Mesenchymal stem cell (in vitro differentiated cells and primary cell): ENCODE measurements at regions not wholly inside any gene's neighbourhood (a gene's known extent, or its start where the extent isn't known, plus 50 kb on each side); places are given as distances from the start of the nearest gene placed in this dataset.
"Not testable (repeated sequence)": the region's sequence is repeated elsewhere in the genome, so short reads cannot be mapped to it uniquely, and the experiment has no call there.

Experiments used
- DNase-seq: peaks from one replicate; pipeline ENCODE4 v3.0.0-alpha.2; 2013
- H2AFZ ChIP-seq: one replicate; pipeline ENCODE4 v1.6.1; 2013; ENCODE audit warnings: low read depth, mild to moderate bottlenecking, control low read depth, inconsistent platforms, low read length, moderate library complexity
- H2AK5ac ChIP-seq: 2 replicates; pipeline ENCODE4 v1.6.1; 2013; ENCODE audit warnings: low read length, moderate library complexity, mild to moderate bottlenecking, inconsistent platforms; ENCODE audit not compliant: severe bottlenecking
- H2BK120ac ChIP-seq: one replicate; pipeline ENCODE4 v1.6.1; 2013; ENCODE audit warnings: low read depth, mild to moderate bottlenecking, inconsistent platforms, low read length, moderate library complexity
- H2BK12ac ChIP-seq, 2 experiments: one replicate each; pipeline ENCODE4 v1.6.1; 2013; ENCODE audit warnings: inconsistent platforms in 2 of 2, low read length in 2 of 2, mild to moderate bottlenecking in 2 of 2, moderate library complexity in 2 of 2, control low read depth in 1 of 2
- H2BK15ac ChIP-seq: one replicate; pipeline ENCODE4 v1.6.1; 2013; ENCODE audit warnings: mild to moderate bottlenecking, low read depth, inconsistent platforms; ENCODE audit not compliant: poor library complexity, severe bottlenecking
- H2BK5ac ChIP-seq: 2 replicates; pipeline ENCODE4 v1.6.1; 2013; ENCODE audit warnings: low read depth, mild to moderate bottlenecking, low read length, control low read depth, inconsistent platforms; ENCODE audit not compliant: poor library complexity, severe bottlenecking
- H3K14ac ChIP-seq, 2 experiments: one replicate each; pipeline ENCODE4 v1.6.1; 2013; ENCODE audit warnings: inconsistent platforms in 2 of 2, low read length in 2 of 2, control low read depth in 1 of 2, mild to moderate bottlenecking in 1 of 2, moderate library complexity in 1 of 2
- H3K18ac ChIP-seq, 2 experiments: one replicate each; pipeline ENCODE4 v1.6.1; 2013; ENCODE audit warnings: inconsistent platforms in 2 of 2, low read length in 2 of 2, control low read depth in 1 of 2, low read depth in 1 of 2, mild to moderate bottlenecking in 1 of 2
- H3K23ac ChIP-seq, 2 experiments: one replicate each; pipeline ENCODE4 v1.6.1; 2013; ENCODE audit warnings: inconsistent platforms in 2 of 2, low read length in 2 of 2, mild to moderate bottlenecking in 2 of 2, moderate library complexity in 2 of 2, control low read depth in 1 of 2
- H3K27ac ChIP-seq: 2 replicates; pipeline ENCODE4 v1.5.1; 2013; ENCODE audit warnings: mild to moderate bottlenecking, moderate library complexity, low read length, control low read depth, inconsistent platforms; ENCODE audit not compliant: poor library complexity, severe bottlenecking
- H3K27me3 ChIP-seq, 2 experiments: 2 replicates each; pipeline versions ENCODE4 v1.6.1 to v1.7.0; 2013; ENCODE audit warnings: low read length in 2 of 2, mild to moderate bottlenecking in 2 of 2, moderate library complexity in 2 of 2, control low read depth in 1 of 2, inconsistent platforms in 1 of 2; ENCODE audit not compliant: control insufficient read depth in 1 of 2, insufficient read depth in 1 of 2
- H3K36me3 ChIP-seq, 2 experiments: 2 replicates each; pipeline versions ENCODE4 v1.6.1 to v1.7.0; 2013; ENCODE audit warnings: low read length in 2 of 2, control low read depth in 1 of 2, inconsistent platforms in 1 of 2, low read depth in 1 of 2, mild to moderate bottlenecking in 1 of 2; ENCODE audit not compliant: insufficient read depth in 2 of 2, control insufficient read depth in 1 of 2
- H3K4ac ChIP-seq, 2 experiments: one replicate each; pipeline ENCODE4 v1.6.1; 2013; ENCODE audit warnings: inconsistent platforms in 2 of 2, low read length in 2 of 2, mild to moderate bottlenecking in 2 of 2, moderate library complexity in 2 of 2, control low read depth in 1 of 2, low read depth in 1 of 2
- H3K4me1 ChIP-seq: 2 replicates; pipeline ENCODE4 v1.6.1; 2013; ENCODE audit warnings: low read depth, low read length, control low read depth; ENCODE audit not compliant: control insufficient read depth, insufficient read depth
- H3K4me2 ChIP-seq: 2 replicates; pipeline ENCODE4 v1.6.1; 2013; ENCODE audit warnings: low read length, mild to moderate bottlenecking, inconsistent platforms; ENCODE audit not compliant: poor library complexity, severe bottlenecking
- H3K4me3 ChIP-seq, 2 experiments: 2 replicates each; pipeline versions ENCODE4 v1.5.1 to v1.7.0; 2013; ENCODE audit warnings: low read length in 2 of 2, mild to moderate bottlenecking in 2 of 2, control low read depth in 1 of 2, low read depth in 1 of 2; ENCODE audit not compliant: insufficient read depth in 1 of 2
- H3K79me1 ChIP-seq: replicated peaks from 2 replicates; pipeline ENCODE4 v1.6.1; 2013; ENCODE audit warnings: mild to moderate bottlenecking, control low read depth, low read length, inconsistent platforms; ENCODE audit not compliant: poor library complexity, severe bottlenecking
- H3K9ac ChIP-seq: 2 replicates; pipeline ENCODE4 v1.7.0; 2013; ENCODE audit warnings: mild to moderate bottlenecking, low read length, moderate library complexity
- H3K9me3 ChIP-seq: 2 replicates; pipeline ENCODE4 v1.7.0; 2013; ENCODE audit warnings: mild to moderate bottlenecking, low read length; ENCODE audit not compliant: control insufficient read depth
- H4K8ac ChIP-seq: one replicate; pipeline ENCODE4 v1.6.1; 2013; ENCODE audit warnings: inconsistent platforms, mild to moderate bottlenecking, low read length, moderate library complexity
- H4K91ac ChIP-seq: one replicate; pipeline ENCODE4 v1.6.1; 2013; ENCODE audit warnings: mild to moderate bottlenecking, low read length, inconsistent platforms
- WGBS: methylation state at CpG from one replicate; pipeline ENCODE4 v1.1.7; 2013; ENCODE audit warnings: mixed read lengths; 5-methylcytosine and 5-hydroxymethylcytosine counted together

DNA sequence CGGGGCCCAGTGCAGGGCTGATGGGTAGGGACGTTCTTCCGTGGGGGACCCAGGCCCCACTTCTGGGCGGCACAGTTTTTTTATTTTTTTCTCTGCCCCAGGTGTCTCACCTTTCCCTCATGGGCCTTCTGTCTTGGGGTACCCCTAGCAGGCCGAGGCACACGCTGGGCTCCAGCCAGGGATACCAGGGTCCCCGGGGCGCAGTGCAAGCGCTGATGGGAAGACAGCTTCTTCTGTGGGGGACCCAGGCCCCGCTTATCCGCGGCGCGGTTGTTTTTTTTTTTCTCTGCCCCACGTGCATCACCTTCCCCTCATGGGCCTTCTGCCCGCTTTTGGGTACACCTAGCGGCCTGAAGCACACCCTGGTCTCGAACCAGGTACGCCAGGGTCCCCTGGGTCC lies 1481.0 kb upstream of the TPTE start:
- DNase-seq, H2BK12ac ChIP-seq, H2BK15ac ChIP-seq, H4K8ac ChIP-seq, H3K36me3 ChIP-seq, H2BK5ac ChIP-seq, H2AFZ ChIP-seq, H3K79me1 ChIP-seq, H3K4me1 ChIP-seq, H3K4ac ChIP-seq, H3K4me3 ChIP-seq, H3K4me2 ChIP-seq, H3K14ac ChIP-seq, H3K9ac ChIP-seq, H4K91ac ChIP-seq, H3K23ac ChIP-seq, H2BK120ac ChIP-seq, H3K27me3 ChIP-seq, H3K27ac ChIP-seq, H3K9me3 ChIP-seq, H3K18ac ChIP-seq, H2AK5ac ChIP-seq: not testable (repeated sequence)
- 86% methylated on average over 19 of the region's 19 CpGs for WGBS

DNA sequence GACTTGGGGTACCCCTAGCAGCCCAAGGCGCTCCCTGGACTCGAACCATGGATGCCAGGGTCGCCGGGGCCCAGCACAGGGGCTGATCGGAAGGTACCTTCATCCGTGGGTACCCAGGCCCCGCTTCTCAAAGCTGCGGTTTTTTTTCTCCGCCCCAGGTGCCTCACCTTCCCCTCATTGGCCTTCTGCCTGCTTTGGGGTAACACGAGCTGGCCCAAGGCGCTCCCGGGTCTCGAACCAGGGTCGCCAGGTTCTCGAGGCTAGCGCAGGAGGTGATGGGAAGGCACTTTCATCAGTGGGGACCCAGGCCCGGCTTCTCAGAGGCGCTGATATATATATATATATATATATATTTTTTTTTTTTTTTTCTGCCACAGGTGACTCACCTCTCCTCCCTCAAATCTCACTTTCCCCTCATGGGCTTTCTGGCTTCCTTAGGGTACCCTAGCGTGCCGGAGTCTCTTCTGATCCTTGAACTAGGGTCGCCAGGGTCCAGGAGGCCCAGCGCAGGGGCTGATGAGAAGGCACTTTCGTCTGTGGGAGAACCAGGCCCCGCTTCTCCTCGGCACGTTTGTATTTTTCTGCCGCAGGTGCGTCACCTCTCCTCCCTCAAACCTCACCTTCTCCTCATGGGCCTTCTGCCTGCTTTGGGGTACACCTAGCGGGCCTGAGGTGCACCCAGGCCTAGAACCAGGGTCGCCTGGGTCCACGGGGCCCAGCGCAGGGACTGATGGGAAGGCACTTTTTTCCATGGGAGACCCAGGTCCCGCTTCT lies 1480.0 kb upstream of the TPTE start:
- H3K27me3 ChIP-seq, H3K9ac ChIP-seq, H2AK5ac ChIP-seq, H3K4me1 ChIP-seq, H3K14ac ChIP-seq, H3K18ac ChIP-seq, H4K8ac ChIP-seq, H3K79me1 ChIP-seq, DNase-seq, H3K27ac ChIP-seq, H2BK120ac ChIP-seq, H3K9me3 ChIP-seq, H3K36me3 ChIP-seq, H3K4me2 ChIP-seq, H3K4ac ChIP-seq, H3K23ac ChIP-seq, H2AFZ ChIP-seq, H3K4me3 ChIP-seq, H4K91ac ChIP-seq, H2BK5ac ChIP-seq, H2BK12ac ChIP-seq, H2BK15ac ChIP-seq: not testable (repeated sequence)
- WGBS, result 76% methylated on average over 23 of the region's 33 CpGs

GRCh38 chr21:9043089-9043488 lies 1478.3 kb upstream of the TPTE start:
- H4K91ac ChIP-seq, H3K4me3 ChIP-seq, H3K4me2 ChIP-seq, DNase-seq, H2BK120ac ChIP-seq, H3K4ac ChIP-seq, H3K27ac ChIP-seq, H3K36me3 ChIP-seq, H3K23ac ChIP-seq, H2BK5ac ChIP-seq, H3K79me1 ChIP-seq, H2AFZ ChIP-seq, H3K18ac ChIP-seq, H3K4me1 ChIP-seq, H2BK15ac ChIP-seq, H4K8ac ChIP-seq, H2BK12ac ChIP-seq, H3K9me3 ChIP-seq, H3K14ac ChIP-seq, H2AK5ac ChIP-seq, H3K27me3 ChIP-seq, H3K9ac ChIP-seq: not testable (repeated sequence)
- 84% methylated on average over 6 of the region's 38 CpGs for WGBS

- H2BK5ac ChIP-seq, H2BK15ac ChIP-seq, H3K27ac ChIP-seq, H2BK12ac ChIP-seq, H3K14ac ChIP-seq, H4K8ac ChIP-seq, H3K4ac ChIP-seq, H4K91ac ChIP-seq, DNase-seq, H3K79me1 ChIP-seq, H3K27me3 ChIP-seq, H3K23ac ChIP-seq, H3K18ac ChIP-seq, H3K9ac ChIP-seq, H3K4me1 ChIP-seq, H3K4me3 ChIP-seq, H2AK5ac ChIP-seq, H2AFZ ChIP-seq, H3K36me3 ChIP-seq, H3K9me3 ChIP-seq, H3K4me2 ChIP-seq, H2BK120ac ChIP-seq: not testable (repeated sequence)
- WGBS, result 71% methylated on average over 2 of the region's 14 CpGs
Observed at GRCh38 chr21:9046870-9047269, 1474.5 kb upstream of the TPTE start.
